MG63 (cell line): ENCODE measurements at regions not wholly inside any gene's neighbourhood (a gene's known extent, or its start where the extent isn't known, plus 50 kb on each side); places are given as distances from the start of the nearest gene placed in this dataset.
"Not testable (repeated sequence)": the region's sequence is repeated elsewhere in the genome, so short reads cannot be mapped to it uniquely, and the experiment has no call there.

ENCODE experiments used
- DNase-seq: peaks from one replicate; pipeline ENCODE4 v3.0.0-alpha.2; 2020
- H3K27me3 ChIP-seq: fragments of 250-450 bp; sonication (Bioruptor Pico); 2 replicates; pipeline ENCODE4 v1.5.1; 2020; ENCODE audit warnings: mild to moderate bottlenecking, moderate library complexity
- H3K36me3 ChIP-seq: fragments of 250-450 bp; sonication (Bioruptor Pico); 2 replicates; pipeline ENCODE4 v1.5.1; 2020; ENCODE audit warnings: mild to moderate bottlenecking, moderate library complexity
- H3K4me3 ChIP-seq: fragments of 250-450 bp; sonication (Bioruptor Pico); 2 replicates; pipeline ENCODE4 v1.5.1; 2020; ENCODE audit warnings: mild to moderate bottlenecking, moderate library complexity
- H3K9me3 ChIP-seq: fragments of 250-450 bp; sonication (Bioruptor Pico); 2 replicates; pipeline ENCODE4 v1.5.1; 2020; ENCODE audit warnings: mild to moderate bottlenecking, moderate library complexity

DNA sequence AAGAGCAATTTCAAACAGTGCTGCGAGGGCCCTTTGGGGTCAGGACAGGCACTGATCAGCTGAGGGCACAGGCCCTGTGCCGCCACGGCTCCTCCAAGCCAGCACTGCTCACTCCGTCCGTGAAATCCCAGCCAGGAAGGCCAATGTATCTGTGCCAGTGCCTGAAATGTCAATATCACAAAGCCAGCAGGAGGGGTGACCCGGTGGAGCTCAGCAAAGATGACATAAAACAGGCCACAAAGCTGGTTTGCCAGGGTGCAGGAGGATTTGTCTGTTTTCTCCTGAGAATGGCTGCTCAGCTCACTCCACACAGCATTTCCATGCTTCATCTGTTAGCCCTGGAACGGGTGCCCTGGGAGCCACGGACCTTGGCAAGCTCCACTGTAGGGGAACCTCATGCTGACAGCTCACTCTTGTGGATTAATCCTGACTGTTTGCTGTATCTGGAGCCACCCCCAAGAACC, 192.5 kb upstream of the SULF2 start:
- peak; percentile 50 for DNase-seq
- H3K4me3 ChIP-seq, H3K27me3 ChIP-seq, H3K9me3 ChIP-seq, H3K36me3 ChIP-seq: not testable (repeated sequence)

- not testable (repeated sequence) for H3K9me3 ChIP-seq, H3K36me3 ChIP-seq, H3K27me3 ChIP-seq, H3K4me3 ChIP-seq, DNase-seq
Measured at GRCh38 chr20:47977017-47977788, 191.9 kb upstream of the SULF2 start.

DNA sequence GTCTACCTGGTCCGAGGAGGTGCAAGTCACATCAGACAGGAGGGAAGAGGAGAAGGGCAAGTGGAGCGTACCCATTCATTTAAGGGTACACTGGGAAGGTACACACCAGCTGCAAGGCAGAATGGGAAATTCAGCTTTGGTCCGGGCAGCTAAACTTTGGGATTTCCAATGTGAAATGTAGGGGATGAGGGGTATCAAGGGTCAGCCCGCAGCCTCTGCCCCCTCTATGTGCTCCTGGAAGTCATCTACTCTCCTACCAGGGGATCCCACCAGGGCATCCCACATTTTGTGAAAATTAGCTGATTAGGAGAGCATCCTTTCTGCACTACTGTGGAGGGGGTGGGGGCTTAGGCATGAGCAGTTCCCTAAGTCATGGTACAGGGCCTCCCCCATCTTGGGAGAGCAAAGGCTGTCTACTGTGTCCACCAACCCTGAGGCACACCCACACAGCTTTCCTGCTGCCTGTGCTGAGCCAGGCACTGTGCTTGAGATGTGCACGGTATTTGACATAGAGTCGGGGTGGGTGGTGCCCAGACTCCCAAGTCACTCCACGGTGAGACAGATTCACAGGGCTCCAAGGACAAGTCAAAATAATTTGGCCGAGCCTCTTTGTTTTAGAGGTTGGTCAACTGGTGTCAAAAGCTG, 189.1 kb upstream of the SULF2 start:
- Histone ChIP-seq H3K36me3 (no peaks in the 10 kb centered on the region), H3K4me3 (no peak overlapping the region), H3K27me3 (no peaks in the 10 kb centered on the region), H3K9me3 (no peaks in the 10 kb centered on the region)
- no peak for DNase-seq

- Histone ChIP-seq H3K27me3 (no peaks in the 10 kb centered on the region), H3K4me3 (no peak overlapping the region), H3K36me3 (no peaks in the 10 kb centered on the region), H3K9me3 (no peaks in the 10 kb centered on the region)
- no peak for DNase-seq
Measured at GRCh38 chr20:47973519-47974233, 188.4 kb upstream of the SULF2 start.

DNA sequence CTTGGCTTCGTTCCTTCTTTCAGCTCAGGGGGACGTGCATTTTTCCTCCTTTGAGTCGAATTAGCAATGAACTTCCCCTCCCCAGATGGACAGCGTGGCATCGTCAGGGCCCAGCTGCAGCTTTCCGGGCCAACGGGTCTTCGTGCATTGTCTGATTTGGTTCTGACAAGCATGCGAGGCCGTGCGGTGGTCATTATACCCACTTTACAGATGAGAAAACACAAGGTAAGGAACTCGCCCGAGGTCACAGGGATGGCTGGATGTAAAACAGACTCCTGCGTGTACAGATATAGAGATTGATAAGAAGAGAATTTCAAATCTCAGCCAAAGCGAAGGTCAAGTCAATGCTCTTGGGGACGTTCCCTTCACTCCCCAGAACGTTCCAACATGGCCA, 187.6 kb upstream of the SULF2 start:
- DNase-seq: no peak
- Histone ChIP-seq H3K27me3 (no peaks in the 10 kb centered on the region), H3K9me3 (no peaks in the 10 kb centered on the region), H3K36me3 (no peaks in the 10 kb centered on the region), H3K4me3 (no peak overlapping the region)

GRCh38 chr20:47972297-47972915, 187.1 kb upstream of the SULF2 start:
- H3K4me3 ChIP-seq, H3K9me3 ChIP-seq, H3K27me3 ChIP-seq, H3K36me3 ChIP-seq: not testable (repeated sequence)
- DNase-seq: peak; percentile 53

GRCh38 chr20:47971058-47971791, 185.9 kb upstream of the SULF2 start:
- Histone ChIP-seq H3K4me3 (no peak overlapping the region), H3K9me3 (no peaks in the 10 kb centered on the region), H3K27me3 (no peaks in the 10 kb centered on the region), H3K36me3 (no peaks in the 10 kb centered on the region)
- DNase-seq: no peak

- peak; percentile 48 for DNase-seq
- Histone ChIP-seq H3K27me3 (no peaks in the 10 kb centered on the region), H3K4me3 (no peak overlapping the region), H3K36me3 (no peaks in the 10 kb centered on the region), H3K9me3 (no peaks in the 10 kb centered on the region)
Measured at GRCh38 chr20:47970282-47970903, 185.1 kb upstream of the SULF2 start.

DNA sequence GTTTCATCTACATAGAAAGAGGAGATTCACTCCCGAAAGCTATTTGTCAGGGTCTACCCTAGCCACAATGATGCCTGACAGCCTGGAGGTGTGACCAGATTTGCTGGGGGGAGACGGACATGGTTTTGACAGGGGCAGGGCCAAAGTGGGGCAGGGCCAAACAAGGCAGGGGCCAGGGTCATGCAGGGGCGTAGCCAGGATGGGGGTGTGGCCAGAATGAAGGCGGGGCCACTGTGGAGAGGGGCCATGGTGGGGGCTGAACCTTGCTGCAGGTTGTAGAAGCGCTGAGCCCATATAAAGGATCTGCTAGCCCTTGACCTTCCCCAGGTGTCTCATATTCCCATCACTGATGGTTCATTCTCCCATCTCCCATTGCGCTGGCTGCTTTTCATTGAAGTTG, 184.1 kb upstream of the SULF2 start:
- no peaks in the 10 kb centered on the region for H3K36me3 ChIP-seq
- H3K27me3 ChIP-seq: no peaks in the 10 kb centered on the region
- no peaks in the 10 kb centered on the region for H3K9me3 ChIP-seq
- H3K4me3 ChIP-seq: no peak overlapping the region
- no peak for DNase-seq

- Histone ChIP-seq H3K27me3 (no peaks in the 10 kb centered on the region), H3K4me3 (no peak overlapping the region), H3K36me3 (no peaks in the 10 kb centered on the region), H3K9me3 (no peaks in the 10 kb centered on the region)
- DNase-seq: no peak
Measured at GRCh38 chr20:47968541-47969310, 183.4 kb upstream of the SULF2 start.

GRCh38 chr20:47964149-47964548, 178.9 kb upstream of the SULF2 start:
- DNase-seq: no peak
- Histone ChIP-seq H3K4me3 (no peak overlapping the region), H3K36me3 (no peaks in the 10 kb centered on the region), H3K27me3 (no peaks in the 10 kb centered on the region), H3K9me3 (no peaks in the 10 kb centered on the region)

- DNase-seq: no peak
- Histone ChIP-seq H3K9me3 (no peaks in the 10 kb centered on the region), H3K36me3 (no peaks in the 10 kb centered on the region), H3K4me3 (no peak overlapping the region), H3K27me3 (no peaks in the 10 kb centered on the region)
Measured at GRCh38 chr20:47963022-47963421, 177.7 kb upstream of the SULF2 start.

DNA sequence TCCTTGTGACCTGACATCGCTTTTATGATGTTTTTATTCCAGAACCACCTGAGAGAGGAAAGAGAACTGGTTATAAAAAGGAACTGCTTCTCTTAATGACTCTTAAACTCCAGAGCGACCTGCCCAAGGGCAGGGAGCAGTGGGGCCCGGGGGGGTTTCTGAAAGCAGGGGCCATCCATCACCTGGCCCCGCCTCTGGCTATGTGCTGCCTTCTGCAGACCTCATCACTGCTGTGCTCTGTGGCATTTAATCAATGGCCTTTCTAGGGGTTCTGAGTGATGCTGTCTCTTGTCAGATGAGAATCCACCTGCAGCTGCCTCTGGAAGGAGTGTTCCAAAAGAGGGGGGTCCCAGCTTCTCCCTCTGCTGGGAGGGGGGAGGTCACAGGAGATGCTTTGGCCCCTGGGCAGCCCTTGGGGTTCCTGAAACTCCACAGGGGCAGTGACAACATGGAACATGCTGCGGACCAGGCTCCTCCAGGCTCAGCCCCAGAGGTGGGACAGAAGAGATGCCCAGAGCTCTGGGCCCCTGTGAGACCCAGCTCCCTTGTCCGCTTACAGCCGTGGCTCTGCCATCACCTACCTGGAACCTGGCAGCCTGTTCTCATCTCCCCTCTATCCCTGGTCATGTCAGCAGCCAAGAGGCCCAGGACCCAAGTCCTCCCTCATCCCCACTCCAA, 177.1 kb upstream of the SULF2 start:
- H3K4me3 ChIP-seq: no peak overlapping the region
- no peaks in the 10 kb centered on the region for H3K9me3 ChIP-seq
- no peaks in the 10 kb centered on the region for H3K27me3 ChIP-seq
- no peaks in the 10 kb centered on the region for H3K36me3 ChIP-seq
- DNase-seq: no peak

DNA sequence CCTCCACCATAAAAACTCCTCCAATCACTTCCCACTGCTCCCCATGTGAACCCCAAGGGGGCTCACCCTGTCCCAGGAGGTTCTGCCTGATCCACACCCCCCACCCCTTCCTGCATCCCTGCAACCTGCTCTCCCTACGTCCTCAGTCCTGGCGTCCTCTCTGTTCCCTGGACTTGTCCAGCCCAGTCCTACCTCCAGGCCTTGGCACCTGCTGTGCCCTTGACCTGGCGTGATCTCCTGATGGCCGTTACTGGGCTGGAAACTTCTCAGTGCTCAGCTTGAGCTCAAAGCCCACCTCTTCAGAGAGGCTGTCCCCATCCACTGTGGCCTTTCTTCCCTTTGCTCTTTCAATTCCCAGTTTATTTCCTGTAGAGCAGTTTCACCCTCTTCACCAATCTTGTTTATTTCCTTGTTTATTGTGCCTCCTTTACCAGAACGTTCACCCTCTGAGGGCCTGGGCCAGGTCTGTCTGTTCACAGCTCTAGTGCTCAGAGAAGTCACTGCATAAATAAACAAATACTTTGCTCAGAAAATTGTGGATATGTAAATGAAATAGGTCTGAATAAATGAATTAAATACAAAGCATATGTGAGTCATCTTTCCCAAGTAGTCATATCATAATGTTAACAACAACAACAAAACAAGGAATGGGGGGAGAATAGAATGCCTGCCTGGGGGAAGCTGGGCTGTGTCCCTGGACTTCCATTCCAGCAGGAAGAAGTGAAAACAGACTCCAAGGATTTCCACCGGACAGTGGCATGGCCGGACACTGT, 175.7 kb upstream of the SULF2 start:
- DNase-seq: peak; percentile 34
- H3K4me3 ChIP-seq: no peak overlapping the region
- no peaks in the 10 kb centered on the region for H3K36me3 ChIP-seq
- no peaks in the 10 kb centered on the region for H3K9me3 ChIP-seq
- no peaks in the 10 kb centered on the region for H3K27me3 ChIP-seq
